ENCODE measurements at regions not wholly inside any gene's neighbourhood (a gene's known extent, or its start where the extent isn't known, plus 50 kb on each side); places are given as distances from the start of the nearest gene placed in this dataset.

DNA sequence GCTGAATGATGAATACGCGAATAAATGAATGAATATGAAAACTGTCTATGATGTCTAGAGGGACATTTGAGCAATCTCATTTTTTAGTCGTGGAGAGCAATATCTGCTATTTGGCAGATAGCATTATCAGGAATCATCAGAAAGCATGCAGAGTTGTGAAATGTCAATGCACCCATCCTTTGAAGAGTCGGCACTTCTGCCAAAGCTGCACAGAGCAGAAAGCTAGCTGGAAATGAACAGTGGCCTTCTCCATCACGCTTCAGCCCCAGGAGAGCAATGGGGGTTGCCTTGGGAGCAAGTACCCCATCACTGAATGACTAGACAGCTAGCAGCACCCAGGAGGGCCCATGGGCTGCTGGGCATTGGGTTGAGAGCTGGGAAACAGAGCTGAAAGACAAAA lies 69.1 kb upstream of the PROK2 start:
- Histone ChIP-seq H3K23me2 (ENCODE audit: insufficient read length, low read depth, low read length, poor library complexity, severe bottlenecking) (no peaks in the 10 kb centered on the region), H3K14ac (ENCODE audit: insufficient read depth, low read length) (no peak overlapping the region), H3K4me1 (ENCODE audit: insufficient read depth, low read length) (peaks cover 4% of the 10 kb centered on the region; the same call in 1 of the 2 replicates), H2BK15ac (ENCODE audit: low read depth, low read length) (no peak overlapping the region), H3K79me2 (ENCODE audit: insufficient read depth, low read length) (no peaks in the 10 kb centered on the region), H3K4me2 (ENCODE audit: insufficient read depth, insufficient read length, low read length) (no peak overlapping the region), H3K9me3 (ENCODE audit: control insufficient read depth, low read depth, low read length) (no peaks in the 10 kb centered on the region), H2BK20ac (ENCODE audit: low read depth, low read length, poor library complexity, severe bottlenecking) (no peak overlapping the region), H3T11ph (ENCODE audit: low read length) (no peak overlapping the region), H4K8ac (replicated peaks; ENCODE audit: insufficient read length, low read depth, low read length) (no peak overlapping the region), H3K79me1 (ENCODE audit: insufficient read depth, low read depth, low read length, poor library complexity, severe bottlenecking) (no peaks in the 10 kb centered on the region), H2BK5ac (ENCODE audit: insufficient read length, low read length) (no peak overlapping the region), H3K23ac (ENCODE audit: insufficient read length, low read depth, low read length) (no peak overlapping the region), H4K91ac (ENCODE audit: insufficient read length, low read depth, low read length) (no peak overlapping the region), H4K20me1 (ENCODE audit: control insufficient read depth, insufficient read depth, insufficient read length) (peaks cover 4% of the 10 kb centered on the region), H3K27me3 (ENCODE audit: insufficient read depth, low read length) (no peaks in the 10 kb centered on the region), H3K4ac (ENCODE audit: low read depth, low read length) (no peak overlapping the region), H3K56ac (ENCODE audit: insufficient read length, low read depth, low read length) (no peak overlapping the region), H3K27ac (ENCODE audit: insufficient read length, low read depth, low read length) (no peak overlapping the region), H2BK120ac (ENCODE audit: low read depth, low read length, poor library complexity, severe bottlenecking) (no peak overlapping the region), H3K9ac (ENCODE audit: extremely low read depth, insufficient read length, low read length) (no peak overlapping the region), H3K18ac (ENCODE audit: insufficient read length, low read depth, low read length) (no peak overlapping the region), H2BK12ac (ENCODE audit: insufficient read length, low read depth, low read length) (no peak overlapping the region), H4K5ac (ENCODE audit: insufficient read length, low read depth, low read length) (no peak overlapping the region), H2AFZ (ENCODE audit: low read length) (no peak overlapping the region), H2AK5ac (ENCODE audit: insufficient read length, low read length) (no peak overlapping the region)
- TF ChIP-seq, protein P1, sequence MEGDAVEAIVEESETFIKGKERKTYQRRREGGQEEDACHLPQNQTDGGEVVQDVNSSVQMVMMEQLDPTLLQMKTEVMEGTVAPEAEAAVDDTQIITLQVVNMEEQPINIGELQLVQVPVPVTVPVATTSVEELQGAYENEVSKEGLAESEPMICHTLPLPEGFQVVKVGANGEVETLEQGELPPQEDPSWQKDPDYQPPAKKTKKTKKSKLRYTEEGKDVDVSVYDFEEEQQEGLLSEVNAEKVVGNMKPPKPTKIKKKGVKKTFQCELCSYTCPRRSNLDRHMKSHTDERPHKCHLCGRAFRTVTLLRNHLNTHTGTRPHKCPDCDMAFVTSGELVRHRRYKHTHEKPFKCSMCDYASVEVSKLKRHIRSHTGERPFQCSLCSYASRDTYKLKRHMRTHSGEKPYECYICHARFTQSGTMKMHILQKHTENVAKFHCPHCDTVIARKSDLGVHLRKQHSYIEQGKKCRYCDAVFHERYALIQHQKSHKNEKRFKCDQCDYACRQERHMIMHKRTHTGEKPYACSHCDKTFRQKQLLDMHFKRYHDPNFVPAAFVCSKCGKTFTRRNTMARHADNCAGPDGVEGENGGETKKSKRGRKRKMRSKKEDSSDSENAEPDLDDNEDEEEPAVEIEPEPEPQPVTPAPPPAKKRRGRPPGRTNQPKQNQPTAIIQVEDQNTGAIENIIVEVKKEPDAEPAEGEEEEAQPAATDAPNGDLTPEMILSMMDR (conservative IDR thresholded peaks at IDR 0.05): no peak
- no peaks in the 10 kb centered on the region for H3K36me3 Mint-ChIP-seq (ENCODE audit: insufficient read depth in 1 of 3, low read depth in 3 of 3)
- H3K9me3 Mint-ChIP-seq: no peaks in the 10 kb centered on the region
- WGBS (ENCODE audit: extremely low coverage, insufficient read length, low lambda C conversion rate): no CpG with 5 or more reads among the region's 5 CpGs
- H3K27ac Mint-ChIP-seq: no peak overlapping the region
- H3K4me1 Mint-ChIP-seq: peaks cover 14 to 19% of the 10 kb centered on the region in 2 experiments
- no peak overlapping the region for H3K4me3 Mint-ChIP-seq
- H3K27me3 Mint-ChIP-seq (ENCODE audit: low read depth): peaks cover 4% of the 10 kb centered on the region
- no peak for DNase-seq

Data from H9 (cell line).